Activated CD4-positive, alpha-beta T cell treated with anti-CD3 and anti-CD28 coated beads, Interleukin-2, amount 50 U/mL, for 48 hours (primary cell): ENCODE measurements at regions not wholly inside any gene's neighbourhood (a gene's known extent, or its start where the extent isn't known, plus 50 kb on each side); places are given as distances from the start of the nearest gene placed in this dataset.
"Not testable (repeated sequence)": the region's sequence is repeated elsewhere in the genome, so short reads cannot be mapped to it uniquely, and the experiment has no call there.

Experiments
- DNase-seq, 2 experiments: peaks; one replicate each; pipeline ENCODE4 v3.0.0-alpha.2; 2020

GRCh38 chr6:153526479-153526878 is 395.4 kb upstream of the RGS17 start:
- no peak for DNase-seq

GRCh38 chr6:153525998-153526397 is 394.9 kb upstream of the RGS17 start:
- no peak for DNase-seq

- no peak for DNase-seq
Observed at GRCh38 chr6:153523390-153523789, 392.3 kb upstream of the RGS17 start.

- DNase-seq, result no peak
Observed at GRCh38 chr6:153511896-153512496, 380.9 kb upstream of the RGS17 start.

GRCh38 chr6:153503810-153504209 is 372.7 kb upstream of the RGS17 start:
- no peak for DNase-seq

GRCh38 chr6:153493501-153493900 is 362.4 kb upstream of the RGS17 start:
- DNase-seq, result no peak

GRCh38 chr6:153489479-153489878 is 358.4 kb upstream of the RGS17 start:
- no peak for DNase-seq

- no peak for DNase-seq
Observed at GRCh38 chr6:153488267-153488666, 357.2 kb upstream of the RGS17 start.

GRCh38 chr6:153485072-153485471 is 354.0 kb upstream of the RGS17 start:
- no peak for DNase-seq

- no peak for DNase-seq
Observed at GRCh38 chr6:153484056-153484455, 353.0 kb upstream of the RGS17 start.

- no peak for DNase-seq
Observed at GRCh38 chr6:153476243-153476642, 345.2 kb upstream of the RGS17 start.

- no peak for DNase-seq
Observed at GRCh38 chr6:153465050-153465449, 334.0 kb upstream of the RGS17 start.

GRCh38 chr6:153449279-153449678 is 318.2 kb upstream of the RGS17 start:
- no peak for DNase-seq

- not testable (repeated sequence) for DNase-seq
Observed at GRCh38 chr6:153442749-153443148, 311.7 kb upstream of the RGS17 start.

GRCh38 chr6:153442096-153442495 is 311.0 kb upstream of the RGS17 start:
- DNase-seq, result no peak

GRCh38 chr6:153437193-153437592 is 306.1 kb upstream of the RGS17 start:
- no peak for DNase-seq

- DNase-seq, result no peak
Observed at GRCh38 chr6:153436351-153436750, 305.3 kb upstream of the RGS17 start.

GRCh38 chr6:153435787-153436186 is 304.7 kb upstream of the RGS17 start:
- no peak for DNase-seq

- no peak for DNase-seq
Observed at GRCh38 chr6:153425536-153425935, 294.5 kb upstream of the RGS17 start.

- DNase-seq, result no peak
Observed at GRCh38 chr6:153424719-153425400, 293.8 kb upstream of the RGS17 start.

GRCh38 chr6:153412519-153412918 is 281.4 kb upstream of the RGS17 start:
- DNase-seq, result no peak

GRCh38 chr6:153411070-153411648 is 280.1 kb upstream of the RGS17 start:
- no peak for DNase-seq

- no peak for DNase-seq
Observed at GRCh38 chr6:153405931-153406330, 274.8 kb upstream of the RGS17 start.

GRCh38 chr6:153401751-153402150 is 270.7 kb upstream of the RGS17 start:
- DNase-seq, result no peak

- DNase-seq, result no peak
Observed at GRCh38 chr6:153392156-153392555, 261.1 kb upstream of the RGS17 start.
